Hepatocyte (in vitro differentiated cells): ENCODE measurements at regions not wholly inside any gene's neighbourhood (a gene's known extent, or its start where the extent isn't known, plus 50 kb on each side); places are given as distances from the start of the nearest gene placed in this dataset.

Source experiments
- EZH2phosphoT487 ChIP-seq: fragments of 200-600 bp; sonication (generic); IDR thresholded peaks from one replicate; pipeline ENCODE4 v1.6.1; 2018; ENCODE audit warnings: antibody characterized with exemption, mild to moderate bottlenecking, low read depth, moderate library complexity; ENCODE audit not compliant: unreplicated experiment, severe bottlenecking
- TF ChIP-seq, protein P1 (sequence below): fragments of 200-600 bp; sonication (generic); IDR thresholded peaks from 2 replicates; pipeline ENCODE4 v1.5.1; 2016; ENCODE audit warnings: antibody characterized with exemption, mild to moderate bottlenecking; ENCODE audit not compliant: poor library complexity

DNA sequence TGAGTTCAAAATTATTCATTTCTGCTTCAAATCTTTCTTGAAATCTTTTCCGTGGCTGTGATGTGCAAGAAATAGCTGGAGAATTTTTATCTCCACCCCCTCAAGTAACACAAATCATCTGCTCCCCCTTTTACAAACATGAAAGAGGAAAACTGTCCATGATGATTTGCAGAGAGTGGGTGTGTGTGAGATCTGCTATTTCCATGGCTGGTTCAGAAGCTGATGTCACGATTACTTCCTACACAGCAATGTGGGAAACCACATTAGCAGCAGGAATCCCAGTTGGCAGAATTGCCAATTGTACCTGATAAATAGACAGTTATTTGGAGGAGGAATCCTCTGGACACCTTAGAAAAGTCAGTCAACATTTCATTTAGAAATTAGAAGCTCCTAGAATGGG, 75.2 kb upstream of the GRM7 start:
- TF ChIP-seq, protein P1, sequence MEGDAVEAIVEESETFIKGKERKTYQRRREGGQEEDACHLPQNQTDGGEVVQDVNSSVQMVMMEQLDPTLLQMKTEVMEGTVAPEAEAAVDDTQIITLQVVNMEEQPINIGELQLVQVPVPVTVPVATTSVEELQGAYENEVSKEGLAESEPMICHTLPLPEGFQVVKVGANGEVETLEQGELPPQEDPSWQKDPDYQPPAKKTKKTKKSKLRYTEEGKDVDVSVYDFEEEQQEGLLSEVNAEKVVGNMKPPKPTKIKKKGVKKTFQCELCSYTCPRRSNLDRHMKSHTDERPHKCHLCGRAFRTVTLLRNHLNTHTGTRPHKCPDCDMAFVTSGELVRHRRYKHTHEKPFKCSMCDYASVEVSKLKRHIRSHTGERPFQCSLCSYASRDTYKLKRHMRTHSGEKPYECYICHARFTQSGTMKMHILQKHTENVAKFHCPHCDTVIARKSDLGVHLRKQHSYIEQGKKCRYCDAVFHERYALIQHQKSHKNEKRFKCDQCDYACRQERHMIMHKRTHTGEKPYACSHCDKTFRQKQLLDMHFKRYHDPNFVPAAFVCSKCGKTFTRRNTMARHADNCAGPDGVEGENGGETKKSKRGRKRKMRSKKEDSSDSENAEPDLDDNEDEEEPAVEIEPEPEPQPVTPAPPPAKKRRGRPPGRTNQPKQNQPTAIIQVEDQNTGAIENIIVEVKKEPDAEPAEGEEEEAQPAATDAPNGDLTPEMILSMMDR: no peak
- no peak for TF ChIP-seq EZH2phosphoT487
